ENCODE measurements at regions not wholly inside any gene's neighbourhood (a gene's known extent, or its start where the extent isn't known, plus 50 kb on each side); places are given as distances from the start of the nearest gene placed in this dataset.

- Histone ChIP-seq H2AFZ (ENCODE audit: low read depth, low read length) (no peak overlapping the region), H3K4me1 (ENCODE audit: control insufficient read depth, extremely low read depth, insufficient read depth, low read length) (peaks cover 15% of the 10 kb centered on the region), H3K27ac (ENCODE audit: insufficient read depth, low read depth, low read length) (no peak overlapping the region), H3K9me1 (replicated peaks; ENCODE audit: control insufficient read depth, extremely low read depth, insufficient read depth, low read length) (no peaks in the 10 kb centered on the region), H3K9ac (replicated peaks; ENCODE audit: extremely low read depth, insufficient read depth, low read length) (no peak overlapping the region), H3K4me3 (replicated peaks in 1 of 3; ENCODE audit: insufficient read depth in 1 of 3, low read depth in 1 of 3, low read length in 3 of 3) (no peak overlapping the region), H3K27me3 (ENCODE audit: control insufficient read depth in 2 of 2, insufficient read depth in 2 of 2, low read length in 2 of 2) (no peaks in the 10 kb centered on the region), H4K20me1 (replicated peaks; ENCODE audit: control insufficient read depth, extremely low read depth, insufficient read depth, low read length) (no peaks in the 10 kb centered on the region), H3K36me3 (ENCODE audit: control insufficient read depth in 2 of 2, extremely low read depth in 1 of 2, insufficient read depth in 2 of 2, low read length in 2 of 2) (no peaks in the 10 kb centered on the region), H3K79me2 (ENCODE audit: control insufficient read depth, insufficient read depth, low read length) (no peaks in the 10 kb centered on the region), H3K9me3 (replicated peaks; ENCODE audit: control insufficient read depth, insufficient read depth, low read length) (no peaks in the 10 kb centered on the region), H3K4me2 (ENCODE audit: insufficient read depth, low read length) (no peak overlapping the region)
- intact Hi-C loops (cut with micrococcal nuclease) = loop anchor here (10.0 kb wide), 2 partner anchors 356 to 386 kb away; no protein-coding TSS in a partner anchor
- dilution Hi-C loops (cut with MboI; ENCODE audit: extremely low pct_ligation_motif_present, low sequenced_read_pairs) = no loop called here
- FAIRE-seq (no peak), DNase-seq (ENCODE audit: low read depth, low spot score) (no peak)
- CTCF ChIA-PET = no interaction called here
- TF ChIP-seq GATA2 (IDR thresholded peaks at IDR 0.05; ENCODE audit: insufficient read depth, insufficient read length, low read depth, low read length) (no peak), POLR2A (IDR thresholded peaks at IDR 0.05; ENCODE audit: low read depth, low read length) (no peak), EZH2 (IDR thresholded peaks at IDR 0.05; ENCODE audit: borderline replicate concordance, low read depth, low read length, severe bottlenecking) (no peak), MYC (IDR thresholded peaks at IDR 0.05; ENCODE audit: low read depth, low read length) (no peak), MAX (IDR thresholded peaks at IDR 0.05; ENCODE audit: insufficient read depth, insufficient read length) (no peak), JUN (IDR thresholded peaks at IDR 0.05; ENCODE audit: borderline replicate concordance, insufficient read depth, insufficient read length, low read depth) (no peak), POLR2AphosphoS5 (IDR thresholded peaks at IDR 0.05; ENCODE audit: insufficient read depth, low read depth, low read length) (no peak)
- POLR2A ChIA-PET = no interaction called here
- no TSS peak for BruUV-seq (replicated peaks)
Observed at GRCh38 chr5:124061068-124061430, 549.1 kb downstream of the CSNK1G3 start.

GRCh38 chr5:124060413-124061067, 548.6 kb downstream of the CSNK1G3 start:
- CTCF ChIA-PET = no interaction called here
- dilution Hi-C loops (cut with MboI; ENCODE audit: extremely low pct_ligation_motif_present, low sequenced_read_pairs) = no loop called here
- Histone ChIP-seq H4K20me1 (replicated peaks; ENCODE audit: control insufficient read depth, extremely low read depth, insufficient read depth, low read length) (no peaks in the 10 kb centered on the region), H3K27ac (ENCODE audit: insufficient read depth, low read depth, low read length) (no peak overlapping the region), H3K9ac (replicated peaks; ENCODE audit: extremely low read depth, insufficient read depth, low read length) (no peak overlapping the region), H3K4me3 (replicated peaks in 1 of 3; ENCODE audit: insufficient read depth in 1 of 3, low read depth in 1 of 3, low read length in 3 of 3) (no peak overlapping the region), H3K4me2 (ENCODE audit: insufficient read depth, low read length) (no peak overlapping the region), H3K36me3 (ENCODE audit: control insufficient read depth in 2 of 2, extremely low read depth in 1 of 2, insufficient read depth in 2 of 2, low read length in 2 of 2) (no peaks in the 10 kb centered on the region), H3K79me2 (ENCODE audit: control insufficient read depth, insufficient read depth, low read length) (no peaks in the 10 kb centered on the region), H3K9me1 (replicated peaks; ENCODE audit: control insufficient read depth, extremely low read depth, insufficient read depth, low read length) (no peaks in the 10 kb centered on the region), H3K4me1 (ENCODE audit: control insufficient read depth, extremely low read depth, insufficient read depth, low read length) (peaks cover 12% of the 10 kb centered on the region), H2AFZ (ENCODE audit: low read depth, low read length) (no peak overlapping the region), H3K9me3 (replicated peaks; ENCODE audit: control insufficient read depth, insufficient read depth, low read length) (no peaks in the 10 kb centered on the region), H3K27me3 (ENCODE audit: control insufficient read depth in 2 of 2, insufficient read depth in 2 of 2, low read length in 2 of 2) (no peaks in the 10 kb centered on the region)
- TF ChIP-seq POLR2A (IDR thresholded peaks at IDR 0.05; ENCODE audit: low read depth, low read length) (no peak), JUN (IDR thresholded peaks at IDR 0.05; ENCODE audit: borderline replicate concordance, insufficient read depth, insufficient read length, low read depth) (no peak), GATA2 (IDR thresholded peaks at IDR 0.05; ENCODE audit: insufficient read depth, insufficient read length, low read depth, low read length) (no peak), POLR2AphosphoS5 (IDR thresholded peaks at IDR 0.05; ENCODE audit: insufficient read depth, low read depth, low read length) (no peak), CTCF (IDR thresholded peaks at IDR 0.05; ENCODE audit: extremely low read depth in 1 of 2, insufficient read depth in 1 of 2, low read depth in 1 of 2, low read length in 2 of 2) (no peak), MAX (IDR thresholded peaks at IDR 0.05; ENCODE audit: insufficient read depth, insufficient read length) (no peak)
- intact Hi-C loops (cut with micrococcal nuclease) = loop anchor here (10.0 kb wide), 2 partner anchors 356 to 386 kb away; no protein-coding TSS in a partner anchor
- BruUV-seq (replicated peaks) = no TSS peak
- FAIRE-seq (no peak), DNase-seq (ENCODE audit: low read depth, low spot score) (no peak)
- POLR2A ChIA-PET = no interaction called here

Data from endothelial cell of umbilical vein (primary cell).